Adrenal gland (tissue), 9 donors: ENCODE measurements at regions not wholly inside any gene's neighbourhood (a gene's known extent, or its start where the extent isn't known, plus 50 kb on each side); places are given as distances from the start of the nearest gene placed in this dataset.

ENCODE experiments used
- DNase-seq, 7 donors: peaks; one replicate each; pipeline ENCODE4 v3.0.0-alpha.2; 2019 to 2020
- H3K27ac ChIP-seq, 5 donors: fragments of 200-600 bp; sonication (generic) in 4 of 5; 1 replicate in 3 of 5; 2 replicates in 2 of 5; pipeline versions ENCODE4 v1.5.1 to v1.8.0; 2016 to 2020; ENCODE audit warnings: mild to moderate bottlenecking in 1 of 5
- H3K27me3 ChIP-seq: fragments of 200-600 bp; 2 replicates; pipeline ENCODE4 v1.8.0; 2021
- H3K36me3 ChIP-seq, 2 donors: fragments of 200-600 bp; replicated peaks in 1 of 2; 1 replicate in 1 of 2; 2 replicates in 1 of 2; pipeline versions ENCODE4 v1.5.1 to v1.8.0; 2018 to 2022
- H3K4me1 ChIP-seq, 2 donors: fragments of 200-600 bp; replicated peaks in 1 of 2; 1 replicate in 1 of 2; 2 replicates in 1 of 2; pipeline versions ENCODE4 v1.5.1 to v1.8.0; 2018 to 2021
- H3K4me3 ChIP-seq, 4 donors: fragments of 200-600 bp; sonication (generic) in 3 of 4; one replicate each; pipeline ENCODE4 v1.5.1; 2016 to 2018
- H3K9me3 ChIP-seq, 3 donors: fragments of 200-600 bp; sonication (generic) in 1 of 3; replicated peaks in 1 of 3; 1 replicate in 2 of 3; 2 replicates in 1 of 3; pipeline versions ENCODE4 v1.5.1 to v1.8.0; 2016 to 2021
- POLR2A ChIP-seq, 2 donors: fragments of 450-650 bp; IDR thresholded peaks; one replicate each; pipeline ENCODE4 v1.6.1; 2017; ENCODE audit warnings: antibody characterized with exemption in 2 of 2, mild to moderate bottlenecking in 2 of 2, moderate library complexity in 1 of 2
- WGBS, 4 donors: extraction: QIAGEN DNeasy Blood & Tissue Kit in 2 of 4; methylation state at CpG; one replicate each; pipeline versions ENCODE4 v1.1.5 to v1.1.7; 2013 to 2017; 5-methylcytosine and 5-hydroxymethylcytosine counted together
- intact Hi-C, 2 donors: fragments of 100-400 bp; cut with DNase I; formaldehyde crosslinking; loops; one replicate each; pipeline versions ENCODE4 v1.14.1 to v1.15.0; 2022 to 2023
- TF ChIP-seq, protein P1 (sequence below), 6 experiments: fragments of 450-650 bp in 4 of 6; fragments of 200-600 bp in 2 of 6; sonication (generic) in 1 of 6; IDR thresholded peaks; 1 replicate in 5 of 6; 2 replicates in 1 of 6; pipeline versions ENCODE4 v1.5.1 to v1.8.0; 2016 to 2021; ENCODE audit warnings: antibody characterized with exemption in 6 of 6, mild to moderate bottlenecking in 2 of 6, moderate library complexity in 1 of 6
- donor health status: healthy with polysubstance abuse.
- donor health status: Bipolar disorder and iron deficiency.
- donor health status: DM: yes; HTN: yes; CAD: no.
- donor health status: DM: no; HTN: no; CAD: no.
- donor health status: DM: no; HTN: no; CAD: no.

DNA sequence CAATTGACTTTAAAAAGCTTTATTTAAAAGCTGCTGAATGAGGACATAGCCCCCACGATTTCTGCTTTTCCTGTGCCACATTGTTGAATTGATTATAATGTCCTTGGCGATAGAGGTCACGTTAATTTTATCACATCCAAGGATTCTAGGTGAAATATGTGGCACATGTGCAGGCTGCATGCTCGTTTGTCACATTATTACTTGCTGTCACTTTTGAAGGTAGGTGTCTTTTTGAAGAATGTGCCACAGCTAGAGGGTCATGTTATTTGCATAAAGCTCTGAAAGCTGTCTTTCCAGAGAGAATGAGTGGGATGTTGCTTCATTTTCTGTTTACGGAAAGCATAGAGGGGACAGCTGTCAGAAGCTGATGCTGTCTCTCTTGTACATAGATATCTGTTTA, 927.6 kb upstream of the ATXN8OS start:
- Histone ChIP-seq H3K4me3 (no peak overlapping the region), H3K36me3 (no peaks in the 10 kb centered on the region), H3K4me1 (no peaks in the 10 kb centered on the region), H3K9me3 (no peaks in the 10 kb centered on the region), H3K27me3 (no peaks in the 10 kb centered on the region), H3K27ac (no peak overlapping the region)
- TF ChIP-seq, protein P1, sequence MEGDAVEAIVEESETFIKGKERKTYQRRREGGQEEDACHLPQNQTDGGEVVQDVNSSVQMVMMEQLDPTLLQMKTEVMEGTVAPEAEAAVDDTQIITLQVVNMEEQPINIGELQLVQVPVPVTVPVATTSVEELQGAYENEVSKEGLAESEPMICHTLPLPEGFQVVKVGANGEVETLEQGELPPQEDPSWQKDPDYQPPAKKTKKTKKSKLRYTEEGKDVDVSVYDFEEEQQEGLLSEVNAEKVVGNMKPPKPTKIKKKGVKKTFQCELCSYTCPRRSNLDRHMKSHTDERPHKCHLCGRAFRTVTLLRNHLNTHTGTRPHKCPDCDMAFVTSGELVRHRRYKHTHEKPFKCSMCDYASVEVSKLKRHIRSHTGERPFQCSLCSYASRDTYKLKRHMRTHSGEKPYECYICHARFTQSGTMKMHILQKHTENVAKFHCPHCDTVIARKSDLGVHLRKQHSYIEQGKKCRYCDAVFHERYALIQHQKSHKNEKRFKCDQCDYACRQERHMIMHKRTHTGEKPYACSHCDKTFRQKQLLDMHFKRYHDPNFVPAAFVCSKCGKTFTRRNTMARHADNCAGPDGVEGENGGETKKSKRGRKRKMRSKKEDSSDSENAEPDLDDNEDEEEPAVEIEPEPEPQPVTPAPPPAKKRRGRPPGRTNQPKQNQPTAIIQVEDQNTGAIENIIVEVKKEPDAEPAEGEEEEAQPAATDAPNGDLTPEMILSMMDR (IDR thresholded peaks at IDR 0.05), result no peak
- TF ChIP-seq POLR2A (IDR thresholded peaks at IDR 0.05), result no peak
- 42 to 50% (median 45%) methylated on average over 5 of the region's 5 CpGs for WGBS, 4 donors
- DNase-seq, result no peak
- intact Hi-C loops, result no loop called here

DNA sequence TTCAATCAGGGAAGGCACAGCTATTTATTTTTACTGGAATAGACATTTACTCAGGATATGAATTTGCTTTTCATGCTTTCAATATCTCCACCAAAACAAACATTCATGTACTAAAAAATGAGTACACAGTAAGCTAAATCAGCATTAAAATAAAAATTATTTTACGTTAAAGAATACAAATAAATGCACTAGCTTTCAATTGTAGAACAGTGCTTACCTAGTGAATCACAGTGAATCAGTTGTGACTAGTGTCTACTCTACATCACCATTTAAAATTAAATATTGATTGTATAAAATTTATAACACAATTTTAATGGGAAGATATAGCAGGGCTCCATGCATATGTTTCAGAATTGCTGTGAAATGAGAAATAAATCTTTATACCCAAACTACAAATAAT, 929.6 kb upstream of the ATXN8OS start:
- intact Hi-C loops, result no loop called here
- no peak for DNase-seq

DNA sequence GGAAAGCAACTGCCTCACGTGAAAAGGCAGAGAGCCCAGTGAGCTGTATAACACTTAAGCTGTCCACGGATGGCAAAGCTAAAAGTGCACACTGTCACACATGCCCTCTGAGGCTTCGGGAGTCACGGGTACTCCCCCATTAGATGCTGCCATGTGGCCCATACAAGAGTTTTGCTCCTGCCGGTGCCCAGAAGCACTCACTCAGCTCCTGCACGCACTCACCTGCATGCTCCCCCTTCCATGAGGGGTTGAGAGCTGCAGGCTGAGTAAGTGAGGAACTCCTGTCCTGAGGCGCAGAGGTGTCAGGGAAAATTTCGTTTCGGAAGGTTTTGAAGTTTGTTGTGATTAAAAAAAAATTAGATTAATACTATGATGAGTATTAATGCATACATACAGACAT, 939.2 kb upstream of the ATXN8OS start:
- H3K36me3 ChIP-seq, result no peaks in the 10 kb centered on the region
- no peaks in the 10 kb centered on the region for H3K4me1 ChIP-seq
- intact Hi-C loops, result no loop called here
- WGBS, 4 donors, result 78 to 83% (median 80%) methylated on average over 4 to 9 of the region's 9 CpGs
- no peaks in the 10 kb centered on the region for H3K9me3 ChIP-seq
- DNase-seq, result no peak
- no peak overlapping the region for H3K4me3 ChIP-seq
- H3K27ac ChIP-seq, result no peak overlapping the region
- TF ChIP-seq, protein P1 (IDR thresholded peaks at IDR 0.05), result no peak
- TF ChIP-seq POLR2A (IDR thresholded peaks at IDR 0.05), result no peak
- no peaks in the 10 kb centered on the region for H3K27me3 ChIP-seq

More for the DNA sequence above, 929.6 kb upstream of the ATXN8OS start:
- TF ChIP-seq POLR2A (IDR thresholded peaks at IDR 0.05), result no peak
- TF ChIP-seq, protein P1 (IDR thresholded peaks at IDR 0.05), result no peak
- Histone ChIP-seq H3K4me3 (no peak overlapping the region), H3K27ac (no peak overlapping the region), H3K27me3 (no peaks in the 10 kb centered on the region), H3K4me1 (no peaks in the 10 kb centered on the region), H3K9me3 (no peaks in the 10 kb centered on the region), H3K36me3 (no peaks in the 10 kb centered on the region)
- 65 to 83% (median 74%) methylated on average over 1 of the region's 1 CpG for WGBS, 4 donors

DNA sequence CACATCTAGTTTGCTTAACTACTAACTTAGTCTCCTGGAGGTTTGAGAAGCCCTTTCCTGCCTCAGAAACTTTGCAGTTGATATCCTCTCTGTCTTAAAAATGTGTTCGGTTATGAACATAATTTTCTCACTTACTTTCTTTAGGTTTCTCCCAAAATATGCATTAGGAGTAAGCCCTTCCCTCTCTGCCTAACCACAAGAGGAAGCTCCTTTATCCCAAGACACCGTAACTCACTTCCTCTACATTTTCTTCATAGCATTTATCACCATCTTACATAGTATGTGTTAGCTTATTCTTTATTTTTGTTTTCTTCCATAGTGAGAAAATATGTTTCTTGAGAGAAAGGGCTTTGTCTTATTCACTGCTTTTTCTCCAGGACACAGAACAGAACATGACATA, 952.5 kb upstream of the ATXN8OS start:
- DNase-seq, result no peak
- no peaks in the 10 kb centered on the region for H3K27me3 ChIP-seq
- 61 to 75% (median 67%) methylated on average over 2 of the region's 2 CpGs for WGBS, 4 donors
- no peak overlapping the region for H3K4me3 ChIP-seq
- no peaks in the 10 kb centered on the region for H3K36me3 ChIP-seq
- H3K9me3 ChIP-seq, result no peaks in the 10 kb centered on the region
- H3K27ac ChIP-seq, result no peak overlapping the region
- intact Hi-C loops, result no loop called here
- TF ChIP-seq, protein P1 (IDR thresholded peaks at IDR 0.05), result no peak
- no peak for TF ChIP-seq POLR2A (IDR thresholded peaks at IDR 0.05)
- H3K4me1 ChIP-seq, result no peaks in the 10 kb centered on the region
